ENCODE measurements at regions not wholly inside any gene's neighbourhood (a gene's known extent, or its start where the extent isn't known, plus 50 kb on each side); places are given as distances from the start of the nearest gene placed in this dataset.

- TF ChIP-seq REST (IDR thresholded peaks at IDR 0.05; ENCODE audit: low read depth) (no peak), YY1 (IDR thresholded peaks at IDR 0.05; ENCODE audit: low read depth) (no peak), CREB1 (IDR thresholded peaks at IDR 0.05; ENCODE audit: low read depth) (no peak), RAD21 (IDR thresholded peaks at IDR 0.05; ENCODE audit: low read depth) (no peak), TAF1 (IDR thresholded peaks at IDR 0.05; ENCODE audit: low read depth) (no peak), FOXM1 (IDR thresholded peaks at IDR 0.05; ENCODE audit: borderline replicate concordance, low read depth) (no peak), EP300 (IDR thresholded peaks at IDR 0.05; ENCODE audit: borderline replicate concordance) (no peak), CEBPB (IDR thresholded peaks at IDR 0.05) (no peak)
Observed at GRCh38 chr7:104048055-104048454, 58.6 kb upstream of the RELN start.
